Neuron (in vitro differentiated cells): ENCODE measurements at regions not wholly inside any gene's neighbourhood (a gene's known extent, or its start where the extent isn't known, plus 50 kb on each side); places are given as distances from the start of the nearest gene placed in this dataset.

Experiments
- H2AFZ ChIP-seq: one replicate; pipeline ENCODE4 v1.6.1; 2013; ENCODE audit warnings: low read depth, mild to moderate bottlenecking, inconsistent platforms, low read length, moderate library complexity
- H3K27me3 ChIP-seq: one replicate; pipeline ENCODE4 v1.6.1; 2013; ENCODE audit warnings: low read length; ENCODE audit not compliant: insufficient read depth
- H3K36me3 ChIP-seq: one replicate; pipeline ENCODE4 v1.6.1; 2013; ENCODE audit warnings: low read length; ENCODE audit not compliant: insufficient read depth
- H3K4me1 ChIP-seq: one replicate; pipeline ENCODE4 v1.6.1; 2013; ENCODE audit warnings: low read length; ENCODE audit not compliant: insufficient read depth
- H3K4me3 ChIP-seq: 2 replicates; pipeline ENCODE4 v1.5.1; 2013; ENCODE audit warnings: mild to moderate bottlenecking, low read length, moderate library complexity
- H3K9me3 ChIP-seq: one replicate; pipeline ENCODE4 v1.6.1; 2013; ENCODE audit warnings: low read length

DNA sequence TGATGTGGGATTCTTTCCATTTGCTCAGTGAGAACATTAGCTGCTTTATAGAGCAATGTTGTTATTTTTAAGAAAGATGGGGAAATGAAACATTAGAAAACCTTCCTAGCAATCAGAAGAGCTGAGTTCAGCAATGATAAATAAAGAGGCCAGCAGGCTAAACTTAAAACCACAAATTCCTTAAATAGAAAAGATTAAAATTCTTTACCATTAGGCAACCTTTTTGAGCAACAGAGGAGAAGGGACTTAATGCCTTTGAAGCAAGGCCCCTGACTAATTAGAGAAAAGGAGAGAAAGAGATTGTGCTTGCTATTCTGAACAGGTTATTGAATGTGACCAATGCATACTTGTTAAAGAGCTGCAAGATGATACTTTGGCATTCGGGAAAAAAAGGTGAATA lies 160.8 kb upstream of the LMO3 start:
- H3K27me3 ChIP-seq: no peaks in the 10 kb centered on the region
- H3K4me1 ChIP-seq: no peaks in the 10 kb centered on the region
- no peaks in the 10 kb centered on the region for H3K36me3 ChIP-seq
- H3K4me3 ChIP-seq: no peak overlapping the region
- H2AFZ ChIP-seq: no peak overlapping the region
- no peaks in the 10 kb centered on the region for H3K9me3 ChIP-seq

DNA sequence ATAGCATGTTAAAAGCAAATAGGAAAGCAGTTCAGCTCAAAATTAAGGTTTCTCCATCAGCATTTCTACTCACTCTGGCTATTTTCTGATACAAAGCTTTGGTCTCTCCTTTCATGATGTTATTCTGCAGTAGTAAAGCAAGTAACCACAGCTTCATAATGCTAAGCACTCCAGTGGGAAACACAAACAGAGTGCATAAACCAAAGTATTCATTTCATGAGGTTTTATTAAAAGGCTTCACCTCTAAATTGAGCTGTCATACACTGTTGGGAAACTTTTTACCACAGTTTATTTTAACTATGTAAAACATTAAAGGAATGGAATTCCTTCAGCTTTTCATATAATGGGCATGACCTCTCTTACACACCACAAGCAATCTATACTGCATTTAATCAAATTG lies 157.9 kb upstream of the LMO3 start:
- no peaks in the 10 kb centered on the region for H3K9me3 ChIP-seq

DNA sequence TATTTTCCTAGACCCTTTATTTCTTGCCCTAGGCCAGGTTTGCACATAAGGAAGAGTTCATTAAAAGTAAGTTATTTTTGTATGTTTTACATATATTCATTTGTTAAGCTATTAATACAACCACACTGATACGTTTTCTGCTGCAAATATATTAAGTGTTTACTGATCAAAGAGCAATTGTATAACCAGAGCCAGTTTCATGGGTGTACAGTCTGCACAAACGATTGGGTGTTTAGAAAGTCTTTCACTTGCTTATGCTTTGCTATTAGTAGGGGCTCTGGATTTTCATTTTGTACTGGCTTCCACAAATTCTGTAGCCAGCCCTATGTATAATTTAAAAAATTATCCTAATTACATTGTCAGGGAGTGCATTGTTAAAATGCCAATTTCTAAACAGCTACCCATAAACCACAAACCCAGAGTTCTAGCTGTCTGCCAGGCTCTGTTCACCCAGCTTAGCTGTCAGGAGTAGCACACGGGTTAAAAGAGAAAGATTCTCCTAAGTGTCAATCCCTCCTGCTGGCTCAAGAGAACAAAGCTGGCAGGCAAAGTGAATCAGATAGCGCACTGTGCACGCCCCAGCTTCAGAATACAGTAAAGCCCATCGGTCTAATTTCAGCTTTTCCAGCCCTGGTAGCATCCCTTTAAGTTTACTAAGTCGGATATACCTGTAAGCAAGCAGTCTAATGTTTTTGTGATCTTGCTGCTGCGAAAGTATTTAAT lies 151.0 kb upstream of the LMO3 start:
- H3K4me1 ChIP-seq: no peaks in the 10 kb centered on the region
- no peak overlapping the region for H2AFZ ChIP-seq
- no peak overlapping the region for H3K4me3 ChIP-seq
- no peaks in the 10 kb centered on the region for H3K36me3 ChIP-seq
- H3K9me3 ChIP-seq: no peaks in the 10 kb centered on the region
- H3K27me3 ChIP-seq: no peaks in the 10 kb centered on the region

More for the DNA sequence above, 157.9 kb upstream of the LMO3 start:
- H3K27me3 ChIP-seq: no peaks in the 10 kb centered on the region
- H3K36me3 ChIP-seq: no peaks in the 10 kb centered on the region
- no peak overlapping the region for H2AFZ ChIP-seq
- no peaks in the 10 kb centered on the region for H3K4me1 ChIP-seq
- no peak overlapping the region for H3K4me3 ChIP-seq

DNA sequence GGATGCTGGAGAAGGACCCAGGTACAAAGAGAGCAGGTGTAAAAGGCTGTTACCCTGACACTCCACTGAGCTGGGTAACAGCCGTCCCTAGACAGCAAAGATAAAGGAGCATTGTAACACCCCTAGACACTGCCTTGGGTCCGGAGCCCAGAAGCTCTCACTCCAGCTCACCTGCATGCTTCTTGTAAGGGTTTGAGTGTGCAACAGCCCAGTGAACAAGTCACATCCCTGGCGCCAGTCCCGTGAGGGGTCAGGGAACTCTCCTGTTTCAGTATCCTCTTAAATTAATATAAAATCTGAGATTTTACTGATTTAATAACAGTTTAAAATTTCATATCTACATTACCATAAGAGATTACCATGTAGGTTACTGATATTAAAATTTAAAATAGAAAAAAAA lies 124.8 kb upstream of the LMO3 start:
- Histone ChIP-seq H3K4me1 (no peaks in the 10 kb centered on the region), H3K27me3 (no peaks in the 10 kb centered on the region), H3K9me3 (no peaks in the 10 kb centered on the region), H3K36me3 (no peaks in the 10 kb centered on the region), H2AFZ (no peak overlapping the region), H3K4me3 (no peak overlapping the region)

DNA sequence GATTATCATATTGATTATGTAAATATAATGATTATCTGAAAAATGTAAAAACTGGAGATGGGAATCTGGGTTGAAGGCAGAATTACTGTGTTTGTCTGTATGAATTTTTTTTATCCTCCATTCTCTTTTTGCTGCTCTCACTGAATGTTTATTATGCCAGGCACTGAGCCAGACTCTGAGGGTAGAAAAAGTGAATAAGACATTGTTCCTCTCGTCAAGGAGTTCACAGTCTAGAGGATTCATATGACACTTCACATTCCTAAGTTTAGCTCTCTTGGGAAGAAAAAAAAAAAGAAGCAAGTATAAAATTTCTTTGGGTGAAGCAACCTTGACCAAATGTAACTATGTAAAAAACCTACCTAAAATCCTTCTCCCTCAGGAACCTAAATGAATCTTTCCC lies 120.9 kb upstream of the LMO3 start:
- no peaks in the 10 kb centered on the region for H3K9me3 ChIP-seq
- no peak overlapping the region for H3K4me3 ChIP-seq
- H3K27me3 ChIP-seq: no peaks in the 10 kb centered on the region
- no peaks in the 10 kb centered on the region for H3K36me3 ChIP-seq
- no peak overlapping the region for H2AFZ ChIP-seq
- H3K4me1 ChIP-seq: no peaks in the 10 kb centered on the region

DNA sequence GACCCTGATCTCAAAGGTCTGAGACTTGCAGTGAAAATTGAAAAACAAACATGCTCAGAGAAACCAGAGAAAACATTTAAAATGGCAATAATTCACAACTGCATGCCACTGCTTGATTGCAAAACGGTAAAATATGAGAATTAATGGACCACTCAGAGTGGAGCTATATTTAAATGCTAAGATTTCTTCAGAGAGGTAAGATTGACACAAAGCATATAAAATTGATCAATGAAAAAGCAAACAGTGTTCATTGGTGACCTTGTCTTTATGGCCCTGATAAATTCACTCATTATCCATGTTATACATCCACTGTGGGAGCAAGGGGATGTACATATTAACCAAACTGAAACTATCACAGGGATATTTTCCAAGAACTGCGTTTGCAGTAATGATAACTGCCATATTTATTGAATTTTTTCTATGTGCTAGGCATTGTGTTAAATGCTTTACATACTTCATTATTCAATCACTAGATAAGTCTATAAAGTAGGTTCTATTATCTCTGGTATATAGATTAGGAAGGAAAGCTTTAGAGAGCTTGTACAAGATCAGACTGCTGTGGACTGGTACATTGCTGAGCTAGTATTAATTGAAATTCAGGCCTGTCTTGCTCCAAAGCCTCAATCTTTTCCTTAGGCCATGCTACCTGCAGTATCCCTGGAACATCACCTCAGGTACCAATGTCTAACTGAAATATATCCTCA lies 113.9 kb upstream of the LMO3 start:
- Histone ChIP-seq H3K27me3 (no peaks in the 10 kb centered on the region), H3K36me3 (no peaks in the 10 kb centered on the region), H3K9me3 (no peaks in the 10 kb centered on the region), H3K4me3 (no peak overlapping the region), H3K4me1 (no peaks in the 10 kb centered on the region), H2AFZ (no peak overlapping the region)

DNA sequence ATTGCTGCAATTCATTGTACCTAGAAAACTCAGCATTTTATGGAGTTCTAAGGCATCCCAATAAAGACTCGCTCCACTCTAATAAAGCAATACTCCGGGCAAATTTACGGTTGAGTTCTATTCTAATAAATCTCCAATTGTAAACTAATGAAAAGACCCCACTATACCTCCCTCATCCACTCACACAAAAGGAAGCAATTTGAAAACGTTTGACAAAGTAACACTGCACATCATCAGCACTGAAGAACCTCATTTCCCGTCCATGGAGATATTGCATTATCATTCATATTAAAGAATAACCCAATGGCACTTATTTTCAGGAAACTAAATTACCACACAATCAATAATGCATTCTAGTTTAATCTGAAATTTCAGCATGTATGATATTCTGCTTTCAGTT lies 111.0 kb upstream of the LMO3 start:
- no peak overlapping the region for H3K4me3 ChIP-seq
- H3K27me3 ChIP-seq: no peaks in the 10 kb centered on the region
- no peaks in the 10 kb centered on the region for H3K9me3 ChIP-seq
- H3K36me3 ChIP-seq: no peaks in the 10 kb centered on the region
- H2AFZ ChIP-seq: no peak overlapping the region
- no peaks in the 10 kb centered on the region for H3K4me1 ChIP-seq

DNA sequence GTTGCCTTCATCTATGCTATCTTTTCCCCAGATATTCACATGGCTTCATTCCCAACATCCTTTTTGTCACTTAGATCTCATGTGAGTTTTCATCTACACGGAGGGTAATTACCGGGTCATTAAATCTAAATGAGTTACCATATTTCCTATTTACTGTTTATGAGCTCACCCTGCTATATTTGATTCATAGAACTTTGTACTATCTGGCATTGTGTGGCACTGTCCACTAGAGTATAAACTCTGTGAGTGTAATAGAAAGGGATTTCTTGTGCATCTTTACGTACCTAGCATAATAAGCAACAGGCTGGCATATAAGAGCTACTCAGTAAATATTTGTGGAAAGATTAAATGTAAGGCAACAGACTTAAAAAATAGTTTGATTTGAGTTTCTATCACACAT lies 86.1 kb upstream of the LMO3 start:
- Histone ChIP-seq H3K36me3 (no peaks in the 10 kb centered on the region), H2AFZ (no peak overlapping the region)

DNA sequence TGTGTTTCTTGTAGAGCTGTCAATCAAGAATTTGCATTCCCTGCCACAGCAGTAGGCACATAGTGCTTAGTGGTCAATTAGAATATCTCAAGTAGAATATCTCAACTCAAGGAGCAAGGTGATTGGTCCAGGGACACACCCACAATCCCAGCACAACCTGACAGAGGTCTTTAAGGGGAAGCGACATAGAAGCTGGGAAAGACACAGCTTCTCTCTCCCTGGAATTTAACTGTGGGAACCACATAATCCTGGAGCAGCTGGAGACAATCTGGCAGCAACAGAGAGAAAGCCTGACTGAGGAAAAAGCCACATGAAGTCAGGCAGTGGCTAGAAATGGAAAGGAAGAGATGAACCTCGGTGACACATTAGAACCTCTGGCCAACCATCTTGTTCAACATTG lies 85.7 kb upstream of the LMO3 start:
- Histone ChIP-seq H3K9me3 (no peaks in the 10 kb centered on the region), H3K27me3 (no peaks in the 10 kb centered on the region), H3K36me3 (no peaks in the 10 kb centered on the region), H2AFZ (no peak overlapping the region), H3K4me3 (no peak overlapping the region), H3K4me1 (no peaks in the 10 kb centered on the region)

More for the DNA sequence above, 86.1 kb upstream of the LMO3 start:
- Histone ChIP-seq H3K27me3 (no peaks in the 10 kb centered on the region), H3K4me3 (no peak overlapping the region), H3K4me1 (no peaks in the 10 kb centered on the region), H3K9me3 (no peaks in the 10 kb centered on the region)

DNA sequence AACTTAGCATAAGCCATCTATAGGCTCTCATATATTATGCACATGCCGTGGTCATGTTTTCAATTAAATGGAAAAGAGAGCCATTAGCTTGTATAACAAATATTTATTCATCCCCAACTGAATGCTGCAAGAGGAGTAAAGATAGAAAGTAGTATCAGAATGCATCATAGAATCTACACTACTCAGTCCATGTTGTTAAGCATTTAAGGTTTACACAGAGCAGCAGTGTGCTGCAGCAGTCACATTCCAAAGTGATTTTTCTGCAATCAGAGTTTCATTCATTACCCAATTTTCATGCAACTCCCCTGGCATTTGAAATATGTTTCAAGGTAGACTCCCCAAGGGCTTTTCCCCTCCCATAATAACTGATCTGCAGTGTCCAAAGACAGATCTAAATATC lies 82.2 kb upstream of the LMO3 start:
- Histone ChIP-seq H2AFZ (no peak overlapping the region), H3K27me3 (no peaks in the 10 kb centered on the region), H3K9me3 (no peaks in the 10 kb centered on the region), H3K4me1 (no peaks in the 10 kb centered on the region), H3K36me3 (no peaks in the 10 kb centered on the region), H3K4me3 (no peak overlapping the region)

DNA sequence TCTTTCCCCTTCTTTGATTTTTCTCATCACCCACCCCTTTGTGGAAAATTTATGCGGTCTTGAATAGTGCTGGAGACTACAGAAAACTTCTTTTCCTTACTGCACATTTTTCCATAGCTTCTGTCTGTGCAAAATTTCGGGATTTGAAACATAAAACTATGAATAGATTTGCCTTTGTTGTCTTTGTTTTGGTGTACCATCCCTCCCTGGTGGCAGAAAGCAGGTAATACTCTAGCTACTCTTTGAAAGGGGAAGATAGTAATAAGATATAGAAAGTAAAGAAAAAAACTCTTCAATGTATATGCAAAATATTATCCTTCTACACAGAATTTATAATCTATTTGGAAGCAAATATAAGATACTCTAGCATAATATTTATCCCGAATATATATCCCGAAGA lies 79.1 kb upstream of the LMO3 start:
- H3K4me3 ChIP-seq: no peak overlapping the region

DNA sequence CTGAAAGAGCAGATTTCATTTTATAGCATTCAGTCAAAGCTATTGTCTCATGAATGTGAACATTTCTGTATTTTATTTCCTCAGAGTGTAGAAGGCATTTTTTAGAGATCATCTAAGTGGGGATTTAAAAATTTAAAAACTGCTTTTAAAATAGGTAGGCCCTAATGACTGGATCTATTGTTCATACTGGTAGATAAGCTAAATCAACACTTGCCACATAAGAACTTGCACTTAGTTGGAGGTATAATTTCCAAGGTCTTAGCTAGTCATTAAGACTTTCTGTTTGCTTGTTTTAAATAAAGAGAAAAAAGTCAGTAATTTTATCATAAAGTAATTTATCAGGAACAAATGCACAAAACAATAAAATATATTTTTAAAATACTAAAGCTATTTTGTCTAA lies 75.2 kb upstream of the LMO3 start:
- Histone ChIP-seq H3K4me1 (no peaks in the 10 kb centered on the region), H3K36me3 (no peaks in the 10 kb centered on the region), H3K9me3 (no peaks in the 10 kb centered on the region), H2AFZ (no peak overlapping the region), H3K4me3 (no peak overlapping the region), H3K27me3 (no peaks in the 10 kb centered on the region)

More for the DNA sequence above, 79.1 kb upstream of the LMO3 start:
- H3K36me3 ChIP-seq: no peaks in the 10 kb centered on the region
- no peaks in the 10 kb centered on the region for H3K9me3 ChIP-seq
- H2AFZ ChIP-seq: no peak overlapping the region
- no peaks in the 10 kb centered on the region for H3K27me3 ChIP-seq
- no peaks in the 10 kb centered on the region for H3K4me1 ChIP-seq

DNA sequence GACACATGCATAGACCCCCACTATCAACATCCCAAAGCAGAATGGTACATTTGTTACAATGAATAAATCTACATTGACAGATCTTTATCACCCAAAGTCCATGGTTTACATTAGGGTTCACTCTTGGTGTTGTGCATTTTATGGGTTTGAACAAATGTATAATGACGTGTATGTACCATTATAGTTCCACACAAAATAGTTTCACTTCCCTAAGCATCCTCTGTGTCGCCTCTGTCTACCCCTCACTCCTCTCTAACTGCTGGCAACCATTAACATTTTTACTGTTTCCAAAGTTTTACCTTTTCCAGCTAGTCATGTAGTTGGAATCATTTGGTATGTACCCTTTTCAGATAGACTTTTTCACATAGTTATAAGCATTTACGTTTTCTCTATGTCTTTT lies 69.5 kb upstream of the LMO3 start:
- Histone ChIP-seq H2AFZ (no peak overlapping the region), H3K4me3 (no peak overlapping the region), H3K4me1 (no peaks in the 10 kb centered on the region), H3K36me3 (no peaks in the 10 kb centered on the region), H3K27me3 (no peaks in the 10 kb centered on the region), H3K9me3 (no peaks in the 10 kb centered on the region)

DNA sequence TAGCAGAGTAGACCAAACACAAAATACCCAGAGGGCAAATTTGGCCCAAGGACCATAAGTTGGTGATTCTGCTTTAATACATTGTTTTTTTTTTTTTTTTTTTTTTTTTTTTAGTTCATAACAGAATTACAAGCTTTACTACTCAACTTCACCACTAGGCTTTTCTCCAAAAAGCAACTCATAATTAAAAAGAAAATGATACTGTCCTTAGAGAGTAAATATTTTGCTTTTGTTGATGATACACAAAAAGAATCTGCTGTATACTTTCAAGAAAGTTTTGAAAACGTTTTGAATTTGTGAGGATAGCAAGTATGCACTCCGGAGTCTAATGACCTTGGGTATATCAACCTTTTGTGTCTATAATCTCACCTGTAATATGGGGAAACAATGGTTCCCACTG lies 68.9 kb upstream of the LMO3 start:
- Histone ChIP-seq H3K4me1 (no peaks in the 10 kb centered on the region), H3K4me3 (no peak overlapping the region), H2AFZ (no peak overlapping the region), H3K9me3 (no peaks in the 10 kb centered on the region), H3K36me3 (no peaks in the 10 kb centered on the region), H3K27me3 (no peaks in the 10 kb centered on the region)
